H1 (cell line): ENCODE measurements at regions not wholly inside any gene's neighbourhood (a gene's known extent, or its start where the extent isn't known, plus 50 kb on each side); places are given as distances from the start of the nearest gene placed in this dataset.

Experiments
- CTCF ChIA-PET: fragments of 300-600 bp; sonication (Branson Sonifier 250); formaldehyde crosslinking; loops from one replicate; lab custom pipeline; 2021; ENCODE audit not compliant: partially characterized antibody; lab: Charles Lee
- POLR2A ChIA-PET: fragments of 300-600 bp; sonication (Branson Sonifier 250); formaldehyde crosslinking; loops from one replicate; lab custom pipeline; 2021; ENCODE audit warnings: inconsistent platforms; ENCODE audit not compliant: partially characterized antibody; lab: Charles Lee
- DNase-seq, 2 experiments: peaks; one replicate each; pipeline versions ENCODE4 v3.0.0 to v3.0.0-alpha.2; 2010 to 2022; ENCODE audit warnings: low spot score in 2 of 2, low read depth in 1 of 2, mixed read lengths in 1 of 2
- FAIRE-seq: peaks from 2 replicates; lab custom pipeline; 2011; peaks lifted over from hg19 to GRCh38; lab: Jason Lieb, UNC
- H2AFZ ChIP-seq: 2 replicates; pipeline ENCODE4 v1.8.1; 2012; ENCODE audit warnings: low read length, inconsistent platforms
- H2AK5ac ChIP-seq: 2 replicates; pipeline ENCODE4 v1.6.1; 2013; ENCODE audit warnings: low read depth, low read length
- H2BK120ac ChIP-seq: replicated peaks from 2 replicates; pipeline ENCODE3; 2013; ENCODE audit warnings: low read depth, low read length, inconsistent platforms
- H2BK12ac ChIP-seq: 2 replicates; pipeline ENCODE4 v1.6.1; 2013; ENCODE audit warnings: low read depth, low read length
- H2BK15ac ChIP-seq: 2 replicates; pipeline ENCODE4 v1.6.1; 2013; ENCODE audit warnings: low read length
- H2BK20ac ChIP-seq: 2 replicates; pipeline ENCODE4 v1.6.1; 2013; ENCODE audit warnings: low read length
- H2BK5ac ChIP-seq: 2 replicates; pipeline ENCODE4 v1.6.1; 2013; ENCODE audit warnings: low read depth, low read length
- H3K14ac ChIP-seq: 2 replicates; pipeline ENCODE4 v1.6.1; 2013; ENCODE audit warnings: inconsistent platforms; ENCODE audit not compliant: insufficient read length
- H3K18ac ChIP-seq: 2 replicates; pipeline ENCODE4 v1.6.1; 2013; ENCODE audit warnings: low read length; ENCODE audit errors: extremely low read depth
- H3K23ac ChIP-seq: 2 replicates; pipeline ENCODE4 v1.6.1; 2013; ENCODE audit warnings: inconsistent platforms; ENCODE audit not compliant: insufficient read length
- H3K23me2 ChIP-seq: 2 replicates; pipeline ENCODE4 v1.6.1; 2013; ENCODE audit warnings: low read depth, low read length
- H3K27ac ChIP-seq: 2 replicates; pipeline ENCODE4 v1.6.1; 2011; ENCODE audit warnings: low read depth, low read length, inconsistent platforms
- H3K27me3 ChIP-seq, 4 experiments: replicated peaks in 1 of 4; 1 replicate in 1 of 4; 2 replicates in 3 of 4; pipeline versions ENCODE4 v1.6.1 to v1.8.1; 2011 to 2013; ENCODE audit warnings: low read length in 3 of 4, mild to moderate bottlenecking in 3 of 4, inconsistent platforms in 2 of 4, mixed read lengths in 2 of 4, moderate library complexity in 1 of 4; ENCODE audit not compliant: control insufficient read depth in 3 of 4, insufficient read depth in 3 of 4; ENCODE audit errors: extremely low read depth in 1 of 4
- H3K36me3 ChIP-seq, 4 experiments: 2 replicates each; pipeline versions ENCODE4 v1.6.1 to v1.8.1; 2011 to 2013; ENCODE audit warnings: mild to moderate bottlenecking in 4 of 4, low read length in 3 of 4, moderate library complexity in 2 of 4, control low read depth in 1 of 4, inconsistent platforms in 1 of 4; ENCODE audit not compliant: insufficient read depth in 4 of 4, control insufficient read depth in 2 of 4
- H3K4ac ChIP-seq: replicated peaks from 2 replicates; pipeline ENCODE3; 2013; ENCODE audit warnings: low read length, low read depth, mixed read lengths, inconsistent platforms; ENCODE audit not compliant: insufficient read length
- H3K4me1 ChIP-seq, 4 experiments: replicated peaks in 1 of 4; 1 replicate in 1 of 4; 2 replicates in 3 of 4; pipeline versions ENCODE4 v1.6.1 to v1.8.1; 2011 to 2013; ENCODE audit warnings: low read length in 3 of 4, inconsistent platforms in 2 of 4, mixed read lengths in 1 of 4; ENCODE audit not compliant: insufficient read depth in 4 of 4, control insufficient read depth in 3 of 4
- H3K4me2 ChIP-seq, 2 experiments: 2 replicates each; pipeline versions ENCODE4 v1.6.1 to v1.8.1; 2011 to 2013; ENCODE audit warnings: low read depth in 2 of 2, low read length in 2 of 2, control low read depth in 1 of 2, inconsistent platforms in 1 of 2, mild to moderate bottlenecking in 1 of 2; ENCODE audit not compliant: insufficient read depth in 1 of 2
- H3K4me3 ChIP-seq, 4 experiments: fragments of 200-600, 300-600 bp in 1 of 4; sonication (generic), shearing (Covaris generic), sonication (Bioruptor Twin) in 1 of 4; 2 replicates each; pipeline versions ENCODE4 v1.5.1 to v1.8.1; 2011 to 2016; ENCODE audit warnings: low read length in 4 of 4, low read depth in 3 of 4, control low read depth in 2 of 4, inconsistent platforms in 2 of 4, mild to moderate bottlenecking in 2 of 4, mixed read lengths in 1 of 4, moderate library complexity in 1 of 4; ENCODE audit not compliant: insufficient read depth in 2 of 4; ENCODE audit errors: extremely low read depth in 1 of 4
- H3K56ac ChIP-seq: replicated peaks from 2 replicates; pipeline ENCODE3; 2013; ENCODE audit warnings: low read depth, mild to moderate bottlenecking, mixed read lengths, low read length, inconsistent platforms; ENCODE audit not compliant: insufficient read length
- H3K79me1 ChIP-seq: 2 replicates; pipeline ENCODE4 v1.6.1; 2013; ENCODE audit warnings: low read depth, low read length, control low read depth
- H3K79me2 ChIP-seq, 2 experiments: 2 replicates each; pipeline versions ENCODE4 v1.6.1 to v1.8.1; 2012 to 2013; ENCODE audit warnings: low read length in 2 of 2, mild to moderate bottlenecking in 2 of 2, inconsistent platforms in 1 of 2; ENCODE audit not compliant: insufficient read depth in 2 of 2, control insufficient read depth in 1 of 2
- H3K9ac ChIP-seq, 4 experiments: replicated peaks in 1 of 4; 1 replicate in 1 of 4; 2 replicates in 3 of 4; pipeline versions ENCODE4 v1.6.1 to v1.8.1; 2011 to 2013; ENCODE audit warnings: low read depth in 3 of 4, low read length in 3 of 4, control low read depth in 2 of 4, mild to moderate bottlenecking in 2 of 4, moderate library complexity in 2 of 4, inconsistent platforms in 1 of 4; ENCODE audit errors: extremely low read depth in 1 of 4
- H3K9me3 ChIP-seq, 2 experiments: 2 replicates each; pipeline versions ENCODE4 v1.6.1 to v1.8.1; 2012 to 2013; ENCODE audit warnings: mild to moderate bottlenecking in 2 of 2, moderate library complexity in 2 of 2, control low read depth in 1 of 2, inconsistent platforms in 1 of 2, low read depth in 1 of 2, low read length in 1 of 2, mixed read lengths in 1 of 2; ENCODE audit not compliant: insufficient read depth in 2 of 2
- H4K20me1 ChIP-seq, 2 experiments: replicated peaks in 1 of 2; 2 replicates each; pipeline versions ENCODE3 to v1.8.1; 2011 to 2013; ENCODE audit warnings: inconsistent platforms in 2 of 2, low read length in 2 of 2, mild to moderate bottlenecking in 1 of 2; ENCODE audit not compliant: insufficient read depth in 2 of 2, control insufficient read depth in 1 of 2
- H4K5ac ChIP-seq: 2 replicates; pipeline ENCODE4 v1.6.1; 2013; ENCODE audit warnings: low read length, low read depth, mixed read lengths, inconsistent platforms; ENCODE audit not compliant: insufficient read length
- H4K8ac ChIP-seq: 2 replicates; pipeline ENCODE4 v1.8.0; 2013; ENCODE audit warnings: mild to moderate bottlenecking, moderate library complexity, low read length, inconsistent platforms; ENCODE audit not compliant: insufficient read depth; ENCODE audit errors: extremely low read depth
- H4K91ac ChIP-seq: replicated peaks from 2 replicates; pipeline ENCODE3; 2013; ENCODE audit warnings: low read length, mixed read lengths, inconsistent platforms; ENCODE audit not compliant: insufficient read length
- SUZ12 ChIP-seq: fragments of 200-600 bp; sonication (generic); IDR thresholded peaks from 2 replicates; pipeline ENCODE4 v1.6.1; 2012; ENCODE audit warnings: mild to moderate bottlenecking, inconsistent platforms, low read length, moderate library complexity, mixed read lengths
- WGBS, 2 experiments: shearing (Covaris generic) in 1 of 2; methylation state at CpG; one replicate each; pipeline versions ENCODE4 v1.1.6 to v1.1.7; 2013 to 2015; ENCODE audit warnings: low lambda C conversion rate in 2 of 2, mixed read lengths in 2 of 2, inconsistent platforms in 1 of 2, low coverage in 1 of 2, missing lambda C conversion rate in 1 of 2; ENCODE audit not compliant: insufficient replicate concordance in 2 of 2, insufficient coverage in 1 of 2, insufficient read length in 1 of 2; ENCODE audit errors: extremely low coverage in 1 of 2, missing lambda C conversion rate in 1 of 2; 5-methylcytosine and 5-hydroxymethylcytosine counted together
- TF ChIP-seq, protein P1 (sequence below): IDR thresholded peaks from 2 replicates; pipeline ENCODE4 v1.6.1; 2011; ENCODE audit warnings: low read length, improper control_type of control experiment

DNA sequence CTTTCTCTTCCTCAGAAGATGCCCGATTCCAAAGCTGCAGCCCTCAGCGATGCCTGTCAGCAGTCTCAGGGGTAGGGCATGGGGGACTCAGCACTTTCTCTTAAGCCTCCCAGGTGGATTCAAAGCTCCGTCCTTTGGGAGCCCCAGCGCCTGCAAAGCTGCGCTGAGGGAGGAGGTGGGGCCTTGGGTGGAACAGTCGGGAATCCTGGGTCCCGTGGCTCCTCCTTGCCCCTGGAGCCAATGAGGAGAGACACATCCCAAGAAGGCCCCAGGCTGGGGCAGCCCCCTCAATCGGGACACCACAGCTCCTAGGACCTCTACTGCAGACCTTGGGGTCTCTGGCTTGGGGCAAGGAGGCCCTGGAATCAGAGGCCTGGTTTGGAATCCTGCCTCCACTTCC lies 227.5 kb upstream of the IGF1R start:
- H2BK15ac ChIP-seq = peak overlapping the region; percentile 72; the same call in 1 of the 2 replicates
- no peak overlapping the region for H3K27ac ChIP-seq
- peak overlapping the region; percentile 32; the same call in 1 of the 2 replicates for H2BK20ac ChIP-seq
- peaks cover 13 to 35% (median 28%) of the 10 kb centered on the region in 4 experiments for H3K27me3 ChIP-seq
- H4K5ac ChIP-seq = no peak overlapping the region
- H4K20me1 ChIP-seq = no peaks in the 10 kb centered on the region
- no peaks in the 10 kb centered on the region for H3K79me1 ChIP-seq
- no peak overlapping the region for H3K23ac ChIP-seq
- CTCF ChIA-PET = interaction anchor here (0.6 to 5.7 kb wide), 15 partner anchors 7 to 522 kb away, joined by 3 to 58 read pairs (median 4); no protein-coding TSS in a partner anchor
- peaks cover 0 to 7% (median 4%) of the 10 kb centered on the region in 4 experiments; a peak in 4 of 7 replicates for H3K4me1 ChIP-seq
- no peak overlapping the region for H2BK120ac ChIP-seq
- H3K56ac ChIP-seq = no peak overlapping the region
- H2AK5ac ChIP-seq = no peak overlapping the region
- H3K18ac ChIP-seq = peak overlapping the region; percentile 71
- no peak for FAIRE-seq
- H3K9me3 ChIP-seq = no peaks in the 10 kb centered on the region; a peak in 1 of 4 replicates
- peak overlapping the region in 1 of 2 experiments; percentile 46; a peak in 1 of 4 replicates for H3K4me2 ChIP-seq
- no peak overlapping the region for H3K4me3 ChIP-seq
- H3K23me2 ChIP-seq = peaks cover 2% of the 10 kb centered on the region; the same call in 1 of the 2 replicates
- H4K8ac ChIP-seq = peak overlapping the region; percentile 65; the same call in 1 of the 2 replicates
- no peak overlapping the region for H3K9ac ChIP-seq
- H3K14ac ChIP-seq = no peak overlapping the region
- peak in 1 of 2 experiments; percentile 52 for DNase-seq
- POLR2A ChIA-PET = interaction anchor here (0.6 kb wide), 1 partner anchor 73 kb away, joined by 3 read pairs; no protein-coding TSS in a partner anchor
- H3K79me2 ChIP-seq = no peaks in the 10 kb centered on the region
- WGBS, 2 experiments = 94% methylated on average over 7 of the region's 8 CpGs; no CpG with 5 or more reads in 1 of the 2 experiments
- TF ChIP-seq, protein P1, sequence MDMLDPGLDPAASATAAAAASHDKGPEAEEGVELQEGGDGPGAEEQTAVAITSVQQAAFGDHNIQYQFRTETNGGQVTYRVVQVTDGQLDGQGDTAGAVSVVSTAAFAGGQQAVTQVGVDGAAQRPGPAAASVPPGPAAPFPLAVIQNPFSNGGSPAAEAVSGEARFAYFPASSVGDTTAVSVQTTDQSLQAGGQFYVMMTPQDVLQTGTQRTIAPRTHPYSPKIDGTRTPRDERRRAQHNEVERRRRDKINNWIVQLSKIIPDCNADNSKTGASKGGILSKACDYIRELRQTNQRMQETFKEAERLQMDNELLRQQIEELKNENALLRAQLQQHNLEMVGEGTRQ = no peak
- 0 out of 2 replicates have a peak, but pooled peaks have one; percentile 10 for TF ChIP-seq SUZ12
- H3K4ac ChIP-seq = no peak overlapping the region
- H2AFZ ChIP-seq = no peak overlapping the region
- no peaks in the 10 kb centered on the region for H3K36me3 ChIP-seq
- no peak overlapping the region; the same call in 1 of the 2 replicates for H2BK12ac ChIP-seq
- H4K91ac ChIP-seq = no peak overlapping the region
- no peak overlapping the region for H2BK5ac ChIP-seq
